DMS79 (cell line): ENCODE measurements at regions not wholly inside any gene's neighbourhood (a gene's known extent, or its start where the extent isn't known, plus 50 kb on each side); places are given as distances from the start of the nearest gene placed in this dataset.
A peak's percentile ranks its signal among the peaks of the same experiment; 100 is the strongest.
"Not testable (repeated sequence)": the region's sequence is repeated elsewhere in the genome, so short reads cannot be mapped to it uniquely, and the experiment has no call there.

Source experiments
- DNase-seq: peaks from one replicate; lab custom pipeline; 2025; lab: John Stamatoyannopoulos, UW

DNA sequence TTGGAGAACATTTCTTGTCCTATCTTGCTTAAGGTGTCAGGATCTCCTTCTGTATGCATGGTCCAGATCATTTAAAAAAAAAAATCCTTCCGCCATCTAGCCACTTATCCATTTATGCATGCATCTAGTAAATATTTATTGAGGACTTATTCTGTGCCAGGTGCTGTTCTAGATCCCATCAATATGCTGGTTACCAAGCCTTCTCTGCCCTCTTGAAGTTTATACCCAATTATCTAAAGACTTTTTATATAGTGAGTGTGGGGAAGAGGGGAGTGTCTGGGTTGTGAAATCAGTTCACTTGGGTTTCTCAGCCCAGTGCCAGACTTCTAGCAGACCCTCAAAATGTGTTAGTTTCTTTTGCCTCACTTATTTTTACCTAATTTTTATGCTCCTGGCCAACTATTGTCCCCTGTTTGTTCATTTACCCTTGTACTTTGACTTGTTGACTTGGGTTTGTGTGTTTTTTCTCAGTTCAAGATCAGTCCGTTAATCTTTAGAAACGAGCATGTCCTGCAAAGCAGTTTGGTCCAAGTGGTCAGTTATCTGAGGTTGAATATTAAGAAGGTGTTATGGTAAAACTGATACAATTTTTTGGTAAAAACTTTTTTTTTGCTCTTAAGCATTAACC, 488.9 kb downstream of the PCNX1 start:
- DNase-seq, result peak; percentile 3

DNA sequence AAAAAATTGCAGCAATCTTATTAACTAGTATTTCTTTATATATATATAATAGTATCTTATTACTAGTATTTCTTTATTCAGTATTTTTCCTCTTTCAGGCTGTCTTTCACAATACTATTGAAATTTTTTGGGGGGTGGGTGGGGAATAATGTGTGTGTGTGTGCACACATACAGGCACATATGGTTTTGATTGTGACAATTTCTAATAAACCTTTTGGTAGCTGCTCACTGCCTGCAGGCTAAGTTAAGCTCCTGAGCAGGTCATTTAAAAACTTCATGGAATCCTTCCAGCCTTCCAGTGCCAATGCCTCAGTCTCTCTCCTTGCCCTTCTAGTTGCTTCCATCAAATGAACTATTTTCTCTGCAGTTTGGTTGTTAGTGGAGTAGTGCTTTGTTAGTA, 490.1 kb downstream of the PCNX1 start:
- no peak for DNase-seq

DNA sequence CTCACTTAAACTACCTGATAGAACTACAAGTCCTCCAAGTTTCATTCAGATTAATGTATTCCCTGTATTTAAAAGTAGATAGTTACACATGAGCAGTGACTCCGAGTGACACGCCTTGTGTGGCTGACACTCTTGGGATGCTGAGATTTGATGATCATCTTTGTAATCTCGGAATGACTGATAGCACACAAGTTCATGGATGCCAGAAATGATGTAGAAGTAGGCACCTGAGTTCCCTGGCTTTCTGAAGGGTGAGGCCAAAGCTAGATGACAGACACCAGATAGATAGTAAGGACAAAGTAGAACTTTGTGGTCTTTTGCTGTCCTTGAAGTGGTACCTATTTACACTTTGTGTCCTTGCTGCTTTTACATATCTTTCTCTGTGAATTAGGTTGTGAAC, 491.2 kb downstream of the PCNX1 start:
- no peak for DNase-seq

DNA sequence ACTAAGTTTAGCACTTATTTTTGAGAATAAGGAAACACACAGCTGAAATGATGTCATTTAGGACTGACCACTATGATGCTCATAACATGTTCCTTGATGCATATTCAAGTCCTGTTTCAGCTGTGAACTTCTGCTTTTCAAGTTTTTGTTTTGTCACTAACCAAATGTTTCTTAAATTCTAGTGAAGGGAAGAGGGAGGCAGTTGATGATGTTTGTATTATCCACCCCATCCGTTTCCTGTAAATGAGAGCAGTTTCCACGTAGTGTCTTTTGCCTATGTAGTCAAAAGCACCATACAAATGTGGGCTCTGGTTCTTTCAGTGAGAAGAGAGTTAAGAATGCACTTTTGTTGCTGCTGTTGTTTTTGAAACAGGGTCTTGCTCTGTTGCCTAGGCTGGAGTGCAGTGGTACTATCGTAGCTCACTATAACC, 491.8 kb downstream of the PCNX1 start:
- DNase-seq, result no peak

DNA sequence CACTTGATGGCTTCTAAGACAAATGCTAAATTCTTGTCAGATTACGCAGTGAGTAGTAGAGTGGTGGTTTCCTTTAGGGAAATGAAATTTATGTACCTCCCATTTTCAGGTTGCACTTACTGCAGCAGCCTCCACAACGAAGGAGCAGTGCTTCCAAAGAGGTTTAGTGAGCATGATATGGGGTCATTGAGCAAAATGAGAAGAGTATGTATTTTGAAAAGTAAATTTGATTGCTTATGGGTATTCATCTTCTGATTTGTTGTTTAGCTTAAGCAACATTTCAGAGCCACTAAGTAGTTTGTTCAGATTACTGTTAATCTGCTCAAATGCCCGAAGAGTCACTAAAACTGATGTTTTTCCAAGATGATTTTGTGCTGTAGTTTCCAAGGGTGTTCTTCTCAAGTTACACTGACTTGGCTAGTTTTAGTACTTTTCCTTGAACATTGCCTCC, 493.6 kb downstream of the PCNX1 start:
- no peak for DNase-seq

DNA sequence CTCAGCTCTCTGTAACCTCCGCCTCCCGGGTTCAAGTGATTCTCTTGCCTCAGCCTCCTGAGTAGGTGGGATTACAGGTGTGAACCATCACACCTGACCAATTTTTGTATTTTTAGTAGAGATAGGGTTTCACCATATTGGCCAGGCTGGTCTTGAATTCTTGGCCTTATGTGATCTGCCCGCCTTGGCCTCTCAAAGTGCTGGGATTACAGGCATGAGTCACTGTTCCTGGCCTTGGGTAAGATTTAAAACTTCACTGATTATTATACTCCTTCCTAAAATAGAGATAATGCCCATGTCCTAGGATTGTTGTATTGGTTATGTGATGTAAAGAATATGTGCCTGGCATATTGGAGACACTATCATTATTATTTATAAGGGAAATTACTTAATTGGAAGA, 495.2 kb downstream of the PCNX1 start:
- not testable (repeated sequence) for DNase-seq

DNA sequence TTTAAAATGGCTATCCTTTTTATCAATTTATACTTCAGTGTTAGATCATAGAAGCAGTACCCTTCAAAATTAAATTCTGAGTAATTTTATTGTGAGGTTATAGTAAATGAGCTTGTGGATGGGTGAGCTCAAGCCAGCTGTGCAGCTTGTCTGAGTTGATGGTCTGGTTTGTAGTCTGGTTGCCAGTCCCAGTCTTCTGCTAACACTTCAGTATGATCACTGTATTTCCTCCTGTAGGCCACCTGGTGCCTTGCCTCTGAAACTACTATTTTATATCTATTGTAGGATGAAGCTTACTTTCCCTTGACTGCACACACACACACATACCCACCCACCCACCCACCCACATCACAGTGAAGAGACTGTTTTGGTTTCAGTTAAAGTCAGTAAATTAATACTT, 496.4 kb downstream of the PCNX1 start:
- no peak for DNase-seq

DNA sequence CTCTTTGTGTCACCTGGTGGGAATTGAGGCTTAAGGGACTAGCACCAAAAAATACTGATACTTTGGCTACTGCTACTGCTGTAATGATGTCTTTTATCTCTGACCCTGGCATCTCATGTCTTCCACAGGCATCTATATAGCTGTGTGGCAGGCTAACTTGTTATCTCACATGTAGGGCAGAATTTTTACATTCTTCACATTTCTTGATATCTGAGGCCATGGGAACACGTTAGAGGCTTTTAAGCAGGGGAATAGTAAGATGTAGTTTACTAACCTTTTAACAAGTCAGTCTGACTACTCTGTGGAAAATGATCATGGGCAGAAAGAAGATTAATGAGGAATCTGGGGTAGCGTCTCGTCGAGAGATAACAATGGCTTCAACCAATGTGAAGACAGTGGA, 498.4 kb downstream of the PCNX1 start:
- no peak for DNase-seq

DNA sequence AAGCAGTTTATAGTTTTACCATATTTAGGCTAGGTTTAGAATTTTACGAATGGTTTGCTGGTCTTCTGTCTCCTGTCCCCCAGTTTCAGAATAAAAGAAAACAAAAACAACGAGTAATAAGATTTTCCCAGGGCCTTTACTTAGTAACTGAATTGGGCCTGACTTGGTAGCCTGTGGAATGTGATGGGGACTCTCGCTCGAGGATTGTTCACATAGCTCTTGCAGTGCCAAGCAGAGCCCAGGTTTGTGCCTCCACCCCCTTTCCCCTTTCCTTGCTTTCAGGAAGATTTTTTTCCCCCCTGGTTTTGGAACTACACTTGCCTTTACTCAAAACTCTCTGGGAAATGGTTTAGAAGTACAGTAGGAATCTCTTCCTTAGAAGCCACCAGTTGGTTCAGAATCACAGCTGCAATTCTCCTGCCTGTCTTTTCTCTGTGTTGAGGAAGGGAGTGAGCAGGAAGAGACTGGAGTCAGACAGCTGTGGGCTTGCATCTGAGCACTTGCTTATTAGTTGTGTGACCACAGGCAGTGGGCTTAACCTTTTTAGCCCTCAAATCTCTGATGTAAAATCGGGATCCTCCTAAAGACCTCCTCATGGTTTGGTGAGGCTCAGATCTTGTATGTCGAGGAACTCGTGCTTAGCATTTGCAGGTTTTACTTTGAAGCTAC, 501.2 kb downstream of the PCNX1 start:
- no peak for DNase-seq

DNA sequence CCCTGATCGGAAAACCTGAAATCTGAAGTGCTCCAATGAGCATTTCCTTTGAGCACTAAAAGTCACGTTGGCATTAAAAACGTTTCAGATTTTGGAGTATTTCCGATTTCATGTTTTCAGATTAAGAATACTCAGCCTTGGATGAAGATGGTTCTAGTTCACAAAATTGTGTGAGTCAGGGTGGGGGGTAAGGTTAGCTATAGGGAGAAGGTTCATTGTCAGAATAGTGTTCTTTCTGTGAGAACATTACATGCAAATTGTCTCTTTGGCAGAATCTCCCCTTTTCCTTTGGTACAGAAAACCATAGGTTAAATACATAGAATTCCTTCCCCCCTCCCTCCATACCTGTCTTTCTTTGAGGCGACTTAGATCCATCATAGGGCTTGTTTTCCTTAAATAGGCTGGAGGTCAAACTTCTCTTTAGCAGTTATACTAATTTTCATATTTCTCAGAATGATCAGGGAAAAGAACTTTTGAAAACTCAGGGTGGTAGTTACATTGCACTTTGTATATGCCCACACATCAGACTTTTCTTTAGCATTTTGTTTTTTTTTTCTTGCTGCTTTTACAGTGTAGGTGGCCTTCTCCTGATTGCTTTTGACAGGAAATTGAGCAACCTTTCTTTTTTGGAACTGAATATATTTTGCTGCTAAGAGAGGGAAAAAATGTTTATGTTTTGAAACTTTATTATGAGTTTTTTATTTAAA, 503.5 kb downstream of the PCNX1 start:
- no peak for DNase-seq

DNA sequence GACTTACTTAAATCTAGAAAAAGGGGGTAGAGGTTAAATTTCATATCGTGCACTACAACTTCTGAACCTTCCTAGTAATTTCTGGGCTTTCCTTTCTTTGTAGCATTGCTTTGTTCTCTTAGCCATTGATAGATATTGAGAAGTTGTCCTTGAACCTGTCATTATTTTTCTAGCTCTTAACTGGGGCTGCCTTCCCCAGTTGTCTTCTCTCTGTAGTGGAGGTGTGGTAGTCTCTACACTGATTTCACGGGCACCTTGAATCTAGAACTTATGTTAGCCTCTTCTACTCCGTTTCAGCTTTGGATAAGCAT, 504.0 kb downstream of the PCNX1 start:
- no peak for DNase-seq

DNA sequence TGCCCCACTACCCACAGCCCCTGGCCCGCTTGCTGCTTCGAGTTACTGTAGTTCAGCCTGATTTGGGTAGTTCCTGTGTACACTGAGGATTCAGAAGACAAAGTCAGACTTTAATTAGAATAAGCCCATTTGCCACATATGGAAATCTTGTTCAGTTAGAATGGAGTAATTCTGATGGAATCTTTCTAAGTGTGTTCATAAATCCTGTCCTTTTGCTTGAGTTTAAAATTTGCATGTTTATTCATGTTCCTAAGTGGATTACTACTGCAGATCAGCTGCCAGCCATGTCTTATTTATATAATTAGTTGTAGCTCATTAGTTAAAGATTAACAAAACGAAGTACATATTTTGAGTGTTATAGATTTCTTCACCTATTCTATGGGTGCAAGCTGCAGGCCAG, 504.5 kb downstream of the PCNX1 start:
- DNase-seq, result no peak

DNA sequence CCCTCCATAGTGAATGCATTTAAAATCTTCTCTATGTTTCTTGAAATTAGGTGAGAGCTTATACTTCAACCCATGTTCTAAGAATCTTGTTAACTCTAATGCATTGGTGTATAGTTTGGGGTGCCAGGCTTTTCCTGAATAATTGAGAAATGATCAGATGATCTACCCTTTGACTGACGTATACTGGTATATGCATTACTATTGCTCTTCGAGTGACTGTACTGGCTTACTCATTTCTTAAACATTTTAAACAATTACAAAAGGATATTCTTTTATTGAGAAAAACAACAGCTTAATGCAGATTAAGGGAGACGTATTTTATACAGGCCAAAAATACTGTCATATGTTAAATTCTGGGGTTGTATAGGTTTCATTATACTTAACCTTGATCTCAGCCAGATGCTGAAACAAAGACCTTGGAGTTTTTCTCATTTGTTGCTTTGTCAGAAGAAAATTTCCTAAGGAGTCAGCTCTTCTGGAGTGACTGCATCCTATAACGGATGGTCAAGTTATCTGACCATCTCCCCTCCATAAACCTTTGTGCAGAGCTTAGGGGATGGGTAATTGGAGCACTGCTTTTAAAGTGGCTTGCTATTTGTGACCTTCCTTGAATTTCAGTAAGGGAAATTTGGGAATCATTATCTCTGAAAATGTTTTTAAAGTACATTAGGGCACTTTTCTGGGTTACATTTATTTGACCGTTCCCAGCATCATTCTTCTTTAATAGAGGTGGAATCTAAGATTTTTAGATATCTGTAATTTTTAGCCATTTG, 507.6 kb downstream of the PCNX1 start:
- DNase-seq, result no peak

DNA sequence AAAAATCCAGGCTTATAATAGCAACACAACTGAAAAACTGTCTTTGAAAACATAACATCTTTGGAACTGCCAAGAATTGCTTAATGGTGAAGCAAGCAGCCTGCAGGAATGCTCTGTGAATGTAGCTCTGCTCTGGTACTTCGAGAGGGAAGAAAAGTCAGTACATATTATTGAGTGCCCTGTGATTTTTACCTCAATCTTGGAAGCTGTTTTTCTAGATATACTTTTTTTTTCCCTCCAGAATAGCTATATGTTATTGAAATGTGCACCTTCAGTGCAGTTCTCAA, 508.1 kb downstream of the PCNX1 start:
- DNase-seq, result no peak

DNA sequence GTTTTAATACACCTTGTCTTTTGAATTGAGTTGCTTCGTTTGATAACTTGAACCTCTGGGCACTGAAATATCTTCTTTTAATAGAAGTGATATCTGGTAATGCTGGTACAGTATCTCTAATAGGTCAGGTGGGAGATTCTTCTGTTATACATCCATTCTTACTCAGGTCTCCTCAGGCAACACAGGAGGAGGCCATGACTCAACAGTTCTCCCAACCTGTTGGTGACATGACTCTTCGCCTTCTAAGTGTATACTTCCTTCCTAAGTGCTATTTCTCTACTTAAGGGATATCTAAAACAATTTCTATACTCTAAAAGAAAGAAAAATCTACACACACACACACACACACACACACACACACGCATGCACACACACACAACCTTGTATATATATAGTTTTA, 509.1 kb downstream of the PCNX1 start:
- DNase-seq, result no peak

DNA sequence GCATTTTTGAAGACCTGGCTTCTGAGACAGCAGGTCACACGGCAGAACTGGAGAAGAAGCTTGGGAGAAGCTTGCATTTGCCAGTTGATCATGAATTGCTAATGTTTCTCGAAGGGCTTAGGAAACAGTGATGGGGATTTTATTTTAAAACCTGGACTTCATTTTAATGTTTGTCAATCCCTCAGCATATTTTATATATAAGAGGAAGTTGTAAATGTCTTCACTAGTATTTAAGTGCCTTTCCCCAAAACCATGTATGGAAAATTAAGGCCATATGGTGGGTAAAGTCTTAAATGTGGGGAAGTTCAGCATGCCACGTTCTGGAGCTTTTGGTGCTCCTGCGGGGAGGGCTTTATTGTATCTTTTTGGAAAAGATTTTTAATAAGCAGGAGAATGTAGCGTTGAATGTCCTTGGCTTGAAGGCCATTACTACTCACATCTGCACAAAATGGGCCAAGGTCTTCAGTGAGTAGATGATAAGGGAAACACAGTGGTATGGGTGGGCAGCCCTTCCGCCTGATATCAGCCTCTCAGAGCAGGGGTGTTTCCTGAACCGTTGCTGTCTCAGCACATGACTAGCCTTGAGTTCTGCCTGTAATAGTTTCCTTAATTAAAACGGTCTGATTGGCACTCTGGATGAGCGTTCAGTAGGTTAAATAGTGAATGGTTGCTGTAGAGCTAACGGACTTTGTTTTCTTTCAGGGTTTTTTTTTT, 511.4 kb downstream of the PCNX1 start:
- DNase-seq, result no peak

DNA sequence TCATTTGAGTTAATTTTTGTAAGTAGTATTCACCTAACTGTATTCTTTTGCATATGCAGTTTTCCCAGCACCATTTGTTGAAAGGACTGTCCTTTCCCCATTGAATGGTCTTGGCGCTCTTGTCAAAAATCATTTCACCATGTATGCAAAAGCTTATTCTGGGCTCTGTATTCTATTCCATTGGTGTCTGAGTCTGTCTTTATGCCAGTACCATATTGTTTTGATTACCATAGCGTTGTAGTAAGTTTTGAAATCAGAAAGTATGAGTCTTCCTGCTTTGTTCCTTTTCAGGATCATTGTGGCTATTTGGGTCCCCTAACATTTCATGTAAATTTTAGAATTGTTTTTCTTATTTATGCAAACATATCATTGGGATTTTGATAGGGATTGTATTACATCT, 508.7 kb upstream of the RGS6 start:
- DNase-seq, result no peak

DNA sequence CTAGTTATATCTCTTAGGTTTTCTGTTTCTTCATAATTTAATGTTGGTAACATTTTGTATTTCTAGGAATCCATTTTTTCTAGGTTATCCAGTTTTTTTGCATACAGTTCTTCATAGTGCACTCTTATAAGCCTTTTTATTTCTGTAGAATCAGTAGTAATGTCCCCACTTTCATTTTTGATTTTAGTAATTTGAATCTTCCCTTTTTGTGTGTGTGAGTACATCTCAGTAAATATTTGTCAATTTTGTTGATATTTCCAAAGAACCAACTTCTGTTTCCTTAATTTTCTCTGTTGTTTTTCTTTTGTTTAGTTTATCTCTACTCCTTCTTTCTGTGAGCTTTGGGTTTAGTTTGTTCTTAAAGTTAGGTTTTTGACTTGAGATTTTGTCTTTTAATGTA, 507.3 kb upstream of the RGS6 start:
- no peak for DNase-seq

DNA sequence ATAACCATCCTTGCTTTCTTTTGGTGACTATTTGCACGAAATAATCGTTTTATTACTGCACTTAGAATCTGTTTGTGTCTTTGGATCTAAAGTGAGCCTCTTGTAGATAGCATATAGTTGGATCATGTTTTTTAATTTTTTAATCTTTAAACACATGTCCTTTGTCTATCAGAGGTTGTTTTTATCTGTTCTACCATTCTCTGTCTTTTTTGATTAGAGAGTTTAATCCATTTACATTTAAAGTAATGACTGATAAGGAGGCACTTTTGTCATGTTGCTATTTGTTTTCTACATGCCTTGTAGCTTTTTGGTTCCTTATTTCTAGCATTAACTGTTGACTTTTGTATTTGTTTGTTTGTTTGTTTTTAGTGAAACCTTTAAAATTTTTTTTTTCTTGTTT, 506.2 kb upstream of the RGS6 start:
- DNase-seq, result no peak

DNA sequence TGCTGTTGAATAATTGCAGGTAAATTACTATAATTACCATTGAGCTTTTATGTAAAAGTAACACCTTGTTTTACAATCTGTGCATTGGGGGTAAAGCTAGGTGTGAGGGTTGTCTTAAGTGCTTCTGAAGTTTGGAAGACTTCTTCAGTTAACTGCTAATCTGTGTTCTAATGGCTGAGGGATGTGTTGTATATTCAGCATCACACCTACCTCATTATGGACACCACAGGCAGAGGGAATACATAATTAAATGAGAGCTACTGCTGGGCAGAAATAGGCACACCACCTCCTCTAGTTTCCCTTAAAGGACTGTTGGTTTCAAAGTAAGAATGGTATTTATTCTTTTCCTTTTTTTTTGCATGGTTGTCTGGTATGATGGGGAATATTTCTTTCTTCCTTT, 502.3 kb upstream of the RGS6 start:
- DNase-seq, result no peak

DNA sequence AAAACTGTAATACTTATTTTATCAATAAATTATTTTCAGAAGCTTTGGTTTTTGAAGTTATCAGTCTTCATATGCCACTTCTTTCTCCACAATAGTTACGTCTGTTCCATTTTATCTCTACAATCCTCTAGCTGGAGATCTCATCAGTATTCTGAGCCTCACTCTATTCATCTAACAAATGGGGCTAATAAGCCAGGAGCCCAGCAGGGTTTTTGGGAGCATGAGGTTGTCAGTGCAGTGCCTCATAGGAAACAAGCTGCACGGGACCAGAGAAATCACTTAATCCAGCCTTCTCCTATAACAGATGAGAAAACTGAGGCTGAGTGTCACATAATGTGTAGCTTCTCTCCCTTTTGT, 501.9 kb upstream of the RGS6 start:
- DNase-seq, result no peak

DNA sequence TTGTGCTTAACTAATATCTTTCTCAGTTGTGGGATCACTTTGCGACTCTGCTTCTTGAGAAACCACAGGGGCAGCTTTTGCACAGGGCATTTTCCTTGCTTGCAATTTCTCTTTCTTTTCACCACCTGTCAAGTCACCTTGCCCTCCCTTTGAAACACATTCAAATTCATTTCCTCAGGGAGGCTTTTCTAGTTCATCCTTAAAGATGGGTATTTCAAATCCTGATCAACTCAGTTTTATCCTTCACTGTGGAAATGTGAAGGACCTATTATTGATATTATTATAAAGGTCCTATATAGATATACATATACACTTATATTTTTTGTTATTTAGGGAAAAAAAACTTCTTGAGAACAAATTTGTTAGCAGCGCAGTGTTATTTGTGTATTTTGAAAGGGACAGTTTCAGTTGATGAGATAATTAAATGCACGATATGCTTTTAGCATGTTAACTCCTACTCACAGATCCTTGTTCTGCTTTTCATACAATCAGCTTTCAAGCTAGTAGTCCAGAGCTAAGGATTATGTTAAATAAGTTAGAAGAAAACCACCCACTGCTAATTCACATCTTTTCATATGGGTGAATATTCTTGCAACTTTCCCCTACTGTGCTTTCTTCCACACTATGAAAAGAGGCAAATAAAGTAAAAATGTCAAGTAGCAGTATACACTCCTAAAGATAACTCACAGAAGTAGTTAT, 501.4 kb upstream of the RGS6 start:
- DNase-seq, result no peak
